Gastroesophageal sphincter (tissue), 3 donors: ENCODE measurements at regions not wholly inside any gene's neighbourhood (a gene's known extent, or its start where the extent isn't known, plus 50 kb on each side); places are given as distances from the start of the nearest gene placed in this dataset.

Experiments used
- CTCF ChIP-seq, 4 experiments: fragments of 200-600 bp in 2 of 4; fragments of 450-650 bp in 2 of 4; sonication (generic) in 1 of 4; IDR thresholded peaks; one replicate each; pipeline ENCODE4 v1.5.1; 2017 to 2019; ENCODE audit warnings: antibody characterized with exemption in 4 of 4, mild to moderate bottlenecking in 2 of 4, moderate library complexity in 2 of 4
- EP300 ChIP-seq: sonication (generic); formaldehyde crosslinking; IDR thresholded peaks from one replicate; pipeline ENCODE4 v1.6.1; 2017; ENCODE audit warnings: antibody characterized with exemption, mild to moderate bottlenecking
- POLR2A ChIP-seq, 2 donors: fragments of 450-650 bp; IDR thresholded peaks; one replicate each; pipeline ENCODE4 v1.6.1; 2017; ENCODE audit warnings: antibody characterized with exemption in 2 of 2, mild to moderate bottlenecking in 2 of 2, moderate library complexity in 1 of 2

GRCh38 chr5:82340799-82341198 is 62.6 kb upstream of the RPS23 start:
- no peak for TF ChIP-seq POLR2A (IDR thresholded peaks at IDR 0.05)
- TF ChIP-seq CTCF (IDR thresholded peaks at IDR 0.05): no peak
- TF ChIP-seq EP300: no peak
